ENCODE measurements at regions not wholly inside any gene's neighbourhood (a gene's known extent, or its start where the extent isn't known, plus 50 kb on each side); places are given as distances from the start of the nearest gene placed in this dataset.
"Not testable (repeated sequence)": the region's sequence is repeated elsewhere in the genome, so short reads cannot be mapped to it uniquely, and the experiment has no call there.

- no peaks in the 10 kb centered on the region for H3K4me1 ChIP-seq (ENCODE audit: control insufficient read depth, low read length)
- H3K9me2 ChIP-seq (replicated peaks; ENCODE audit: control insufficient read depth, low read length) = no peaks in the 10 kb centered on the region
- TF ChIP-seq EZH2phosphoT487 (IDR thresholded peaks at IDR 0.05; ENCODE audit: borderline replicate concordance, low read length) = no peak
- no peak for TF ChIP-seq CTCF (IDR thresholded peaks at IDR 0.05; ENCODE audit: low read depth, low read length, poor library complexity, severe bottlenecking)
- H3K4me3 ChIP-seq (ENCODE audit: low read length) = no peak overlapping the region
- no peaks in the 10 kb centered on the region for H4K20me1 ChIP-seq (ENCODE audit: control insufficient read depth, insufficient read depth, low read depth, low read length)
- H3K27ac ChIP-seq (ENCODE audit: low read depth, low read length) = no peak overlapping the region
- H3K27me3 ChIP-seq (ENCODE audit: control insufficient read depth, low read length) = no peaks in the 10 kb centered on the region
- no peak overlapping the region for H3K4me2 ChIP-seq (ENCODE audit: low read length)
- no peaks in the 10 kb centered on the region for H3K9me3 ChIP-seq (ENCODE audit: control insufficient read depth, insufficient read depth, low read length)
- no peaks in the 10 kb centered on the region for H3K36me3 ChIP-seq (ENCODE audit: control insufficient read depth, low read length)
- no peaks in the 10 kb centered on the region for H3K79me2 ChIP-seq (ENCODE audit: control insufficient read depth, low read length)
- no peaks in the 10 kb centered on the region for H3F3A ChIP-seq (ENCODE audit: control insufficient read depth, insufficient read depth)
Observed at GRCh38 chr6:25205629-25206028, 73.5 kb upstream of the CARMIL1 start.

GRCh38 chr6:25207453-25208155, 71.6 kb upstream of the CARMIL1 start:
- H3K27ac ChIP-seq (ENCODE audit: low read depth, low read length); H3K9me3 ChIP-seq (ENCODE audit: control insufficient read depth, insufficient read depth, low read length); H3K9me2 ChIP-seq (replicated peaks; ENCODE audit: control insufficient read depth, low read length); H3K4me1 ChIP-seq (ENCODE audit: control insufficient read depth, low read length); H3F3A ChIP-seq (ENCODE audit: control insufficient read depth, insufficient read depth); H3K4me2 ChIP-seq (ENCODE audit: low read length); H4K20me1 ChIP-seq (ENCODE audit: control insufficient read depth, insufficient read depth, low read depth, low read length); H3K36me3 ChIP-seq (ENCODE audit: control insufficient read depth, low read length); H3K4me3 ChIP-seq (ENCODE audit: low read length); H3K27me3 ChIP-seq (ENCODE audit: control insufficient read depth, low read length); H3K79me2 ChIP-seq (ENCODE audit: control insufficient read depth, low read length): not testable (repeated sequence)

GRCh38 chr6:25215881-25216280, 63.3 kb upstream of the CARMIL1 start:
- H3K4me3 ChIP-seq (ENCODE audit: low read length) = no peak overlapping the region
- H4K20me1 ChIP-seq (ENCODE audit: control insufficient read depth, insufficient read depth, low read depth, low read length) = no peaks in the 10 kb centered on the region
- no peak overlapping the region for H3K27ac ChIP-seq (ENCODE audit: low read depth, low read length)
- H3K4me2 ChIP-seq (ENCODE audit: low read length) = no peak overlapping the region
- TF ChIP-seq EZH2phosphoT487 (IDR thresholded peaks at IDR 0.05; ENCODE audit: borderline replicate concordance, low read length) (no peak), CTCF (IDR thresholded peaks at IDR 0.05; ENCODE audit: low read depth, low read length, poor library complexity, severe bottlenecking) (no peak)
- H3K36me3 ChIP-seq (ENCODE audit: control insufficient read depth, low read length) = no peaks in the 10 kb centered on the region
- H3F3A ChIP-seq (ENCODE audit: control insufficient read depth, insufficient read depth) = no peaks in the 10 kb centered on the region; the same call in 1 of the 2 replicates
- no peaks in the 10 kb centered on the region for H3K4me1 ChIP-seq (ENCODE audit: control insufficient read depth, low read length)
- H3K79me2 ChIP-seq (ENCODE audit: control insufficient read depth, low read length) = no peaks in the 10 kb centered on the region
- H3K27me3 ChIP-seq (ENCODE audit: control insufficient read depth, low read length) = no peaks in the 10 kb centered on the region
- no peaks in the 10 kb centered on the region for H3K9me2 ChIP-seq (replicated peaks; ENCODE audit: control insufficient read depth, low read length)
- no peaks in the 10 kb centered on the region for H3K9me3 ChIP-seq (ENCODE audit: control insufficient read depth, insufficient read depth, low read length)

GRCh38 chr6:25217302-25217701, 61.9 kb upstream of the CARMIL1 start:
- Histone ChIP-seq H3K9me3 (ENCODE audit: control insufficient read depth, insufficient read depth, low read length) (no peaks in the 10 kb centered on the region), H3K79me2 (ENCODE audit: control insufficient read depth, low read length) (no peaks in the 10 kb centered on the region), H3K27ac (ENCODE audit: low read depth, low read length) (no peak overlapping the region), H3K4me2 (ENCODE audit: low read length) (no peak overlapping the region), H3K36me3 (ENCODE audit: control insufficient read depth, low read length) (no peaks in the 10 kb centered on the region), H3K4me3 (ENCODE audit: low read length) (no peak overlapping the region), H3K9me2 (replicated peaks; ENCODE audit: control insufficient read depth, low read length) (no peaks in the 10 kb centered on the region), H3F3A (ENCODE audit: control insufficient read depth, insufficient read depth) (no peaks in the 10 kb centered on the region; the same call in 1 of the 2 replicates), H3K4me1 (ENCODE audit: control insufficient read depth, low read length) (peaks cover 5% of the 10 kb centered on the region), H3K27me3 (ENCODE audit: control insufficient read depth, low read length) (no peaks in the 10 kb centered on the region), H4K20me1 (ENCODE audit: control insufficient read depth, insufficient read depth, low read depth, low read length) (no peaks in the 10 kb centered on the region)
- TF ChIP-seq CTCF (IDR thresholded peaks at IDR 0.05; ENCODE audit: low read depth, low read length, poor library complexity, severe bottlenecking) (no peak), EZH2phosphoT487 (IDR thresholded peaks at IDR 0.05; ENCODE audit: borderline replicate concordance, low read length) (no peak)

Data from DOHH2 (cell line).